A673 (cell line): ENCODE measurements at regions not wholly inside any gene's neighbourhood (a gene's known extent, or its start where the extent isn't known, plus 50 kb on each side); places are given as distances from the start of the nearest gene placed in this dataset.

Experiments used
- CTCF ChIP-seq: fragments of 300-800, 200-600 bp; sonication (generic); conservative IDR thresholded peaks from 2 replicates; pipeline ENCODE4 v1.5.1; 2017; ENCODE audit warnings: low read depth, mild to moderate bottlenecking, antibody characterized with exemption, low read length, moderate library complexity, mixed read lengths
- EZH2 ChIP-seq: fragments of 200-600 bp; sonication (generic); IDR thresholded peaks from 2 replicates; pipeline ENCODE4 v1.6.1; 2017; ENCODE audit warnings: borderline replicate concordance, low read depth, mild to moderate bottlenecking, mixed read lengths, antibody characterized with exemption, low read length; ENCODE audit not compliant: poor library complexity, severe bottlenecking

- TF ChIP-seq CTCF: no peak
- no peak for TF ChIP-seq EZH2
Measured at GRCh38 chr2:6444514-6444913, 421.2 kb downstream of the CMPK2 start.
